HCT116 (cell line): ENCODE measurements at regions not wholly inside any gene's neighbourhood (a gene's known extent, or its start where the extent isn't known, plus 50 kb on each side); places are given as distances from the start of the nearest gene placed in this dataset.

Experiments used
- ATAC-seq: fragments of 200-7000 bp; cut with Tn5 transposase; 2 replicates; pipeline ENCODE4 v1.9.1; 2020; ENCODE audit warnings: mild to moderate bottlenecking, moderate library complexity
- BruUV-seq: library from RNA; stranded (reverse); fragments of 400-500 nt; replicated peaks from 2 replicates; lab custom pipeline; 2021; lab: Mats Ljungman, UMichigan
- CTCF ChIA-PET: fragments of 300-600 bp; sonication (Branson Sonifier 250); formaldehyde crosslinking; loops from one replicate; lab custom pipeline; 2021; ENCODE audit warnings: antibody characterized with exemption; lab: Charles Lee
- POLR2A ChIA-PET: fragments of 300-600, 350-600 bp; sonication (Branson Sonifier 250); formaldehyde crosslinking; loops from one replicate; lab custom pipeline; 2021; ENCODE audit warnings: antibody characterized with exemption; lab: Charles Lee
- RAD21 ChIA-PET, 2 experiments: fragments of 300-600 bp; sonication (Branson Sonifier 250); formaldehyde crosslinking; loops; one replicate each; lab custom pipeline; 2023; ENCODE audit warnings: low total read pairs in 2 of 2; ENCODE audit not compliant: uncharacterized antibody in 2 of 2, unreplicated experiment in 2 of 2, low non-redundant PET in 1 of 2; lab: Charles Lee
- DNase-seq: peaks from one replicate; pipeline ENCODE4 v3.0.0-alpha.2; 2010; ENCODE audit warnings: low read depth, low spot score
- H2AFZ ChIP-seq: fragments of 200-600 bp; shearing (Covaris generic), sonication (generic); 2 replicates; pipeline ENCODE4 v1.6.1; 2017; ENCODE audit warnings: low read depth, mixed run types, mixed read lengths, antibody characterized with exemption, low read length; ENCODE audit not compliant: poor library complexity, severe bottlenecking
- H3K27ac ChIP-seq: 2 replicates; pipeline ENCODE4 v1.5.1; 2012; ENCODE audit warnings: low read depth, low read length
- H3K27me3 ChIP-seq: fragments of 200-600 bp; sonication (generic); 2 replicates; pipeline ENCODE4 v1.6.1; 2016; ENCODE audit warnings: mixed run types, low read length, mixed read lengths; ENCODE audit not compliant: insufficient read depth
- H3K36me3 ChIP-seq, 2 experiments: fragments of 200-500 bp in 1 of 2; fragments of 200-600 bp in 1 of 2; sonication (Bioruptor generic) in 1 of 2; sonication (generic) in 1 of 2; 2 replicates each; pipeline versions ENCODE4 v1.5.1 to v1.6.1; 2014 to 2016; ENCODE audit warnings: low read length in 2 of 2, inconsistent platforms in 1 of 2, mixed read lengths in 1 of 2, mixed run types in 1 of 2; ENCODE audit not compliant: insufficient read depth in 2 of 2, control insufficient read depth in 1 of 2
- H3K4me1 ChIP-seq, 2 experiments: fragments of 200-600 bp in 1 of 2; sonication (generic) in 1 of 2; 2 replicates each; pipeline versions ENCODE4 v1.5.1 to v1.6.1; 2012 to 2017; ENCODE audit warnings: low read length in 2 of 2, inconsistent platforms in 1 of 2, mild to moderate bottlenecking in 1 of 2, mixed read lengths in 1 of 2, mixed run types in 1 of 2, moderate library complexity in 1 of 2; ENCODE audit not compliant: insufficient read depth in 2 of 2, control insufficient read depth in 1 of 2
- H3K4me2 ChIP-seq: fragments of 200-600 bp; sonication (generic); 2 replicates; pipeline ENCODE4 v1.6.1; 2017; ENCODE audit warnings: mixed run types, low read length, mixed read lengths
- H3K4me3 ChIP-seq, 2 experiments: fragments of 200-600 bp in 1 of 2; sonication (generic) in 1 of 2; replicated peaks in 1 of 2; 2 replicates each; pipeline ENCODE4 v1.5.1; 2011 to 2016; ENCODE audit warnings: low read length in 2 of 2, control low read depth in 1 of 2, low read depth in 1 of 2, mild to moderate bottlenecking in 1 of 2, mixed read lengths in 1 of 2, mixed run types in 1 of 2
- H3K79me2 ChIP-seq: fragments of 200-600 bp; sonication (generic); 2 replicates; pipeline ENCODE4 v1.6.1; 2017; ENCODE audit warnings: mild to moderate bottlenecking, mixed run types, low read length, moderate library complexity, mixed read lengths; ENCODE audit not compliant: insufficient read depth
- H3K9ac ChIP-seq: fragments of 200-600 bp; sonication (generic); 2 replicates; pipeline ENCODE4 v1.6.1; 2016; ENCODE audit warnings: low read length, mixed read lengths
- H3K9me2 ChIP-seq: fragments of 200-600 bp; sonication (generic), shearing (Covaris generic); 2 replicates; pipeline ENCODE4 v1.6.1; 2017; ENCODE audit warnings: mixed run types, mild to moderate bottlenecking, moderate library complexity; ENCODE audit not compliant: insufficient read depth
- H3K9me3 ChIP-seq, 2 experiments: fragments of 200-500 bp in 1 of 2; fragments of 200-600 bp in 1 of 2; sonication (Bioruptor generic) in 1 of 2; sonication (generic) in 1 of 2; 2 replicates each; pipeline ENCODE4 v1.6.1; 2014 to 2017; ENCODE audit warnings: low read length in 2 of 2, mixed read lengths in 2 of 2, inconsistent platforms in 1 of 2, low read depth in 1 of 2, mild to moderate bottlenecking in 1 of 2, mixed run types in 1 of 2, moderate library complexity in 1 of 2; ENCODE audit not compliant: control insufficient read depth in 1 of 2, insufficient read depth in 1 of 2
- H4K20me1 ChIP-seq: fragments of 200-600 bp; sonication (generic), shearing (Covaris generic); 2 replicates; pipeline ENCODE4 v1.6.1; 2017; ENCODE audit warnings: mixed run types, mild to moderate bottlenecking, moderate library complexity; ENCODE audit not compliant: insufficient read depth
- ATF3 ChIP-seq: IDR thresholded peaks from 2 replicates; pipeline ENCODE4 v1.6.1; 2012
- CBX3 ChIP-seq: IDR thresholded peaks from 2 replicates; pipeline ENCODE4 v1.6.1; 2012; ENCODE audit warnings: low read depth
- CEBPB ChIP-seq: IDR thresholded peaks from 2 replicates; pipeline ENCODE4 v1.6.1; 2012; ENCODE audit warnings: low read depth
- CTCF ChIP-seq, 3 experiments: fragments of 200-600 bp in 1 of 3; sonication (generic) in 1 of 3; IDR thresholded peaks in 2 of 3; conservative IDR thresholded peaks in 1 of 3; 2 replicates each; pipeline ENCODE4 v1.5.1; 2012 to 2017; ENCODE audit warnings: low read depth in 2 of 3, low read length in 2 of 3, antibody characterized with exemption in 1 of 3, borderline replicate concordance in 1 of 3, control low read depth in 1 of 3, mild to moderate bottlenecking in 1 of 3, mixed read lengths in 1 of 3, mixed run types in 1 of 3, moderate library complexity in 1 of 3; ENCODE audit not compliant: insufficient read depth in 1 of 3
- ELF1 ChIP-seq: IDR thresholded peaks from 2 replicates; pipeline ENCODE4 v1.6.1; 2012; ENCODE audit warnings: low read depth, borderline replicate concordance
- EZH2 ChIP-seq: fragments of 200-600 bp; sonication (generic); IDR thresholded peaks from 2 replicates; pipeline ENCODE4 v1.6.1; 2017; ENCODE audit warnings: antibody characterized with exemption, mixed run types
- EZH2phosphoT487 ChIP-seq: fragments of 200-600 bp; IDR thresholded peaks from 2 replicates; pipeline ENCODE4 v1.6.1; 2018; ENCODE audit warnings: antibody characterized with exemption, borderline replicate concordance
- FOSL1 ChIP-seq: IDR thresholded peaks from 2 replicates; pipeline ENCODE4 v1.6.1; 2012; ENCODE audit warnings: low read depth
- JUND ChIP-seq: IDR thresholded peaks from 2 replicates; pipeline ENCODE4 v1.6.1; 2012
- MAX ChIP-seq: IDR thresholded peaks from 2 replicates; pipeline ENCODE4 v1.6.1; 2012
- POLR2A ChIP-seq: IDR thresholded peaks from 2 replicates; pipeline ENCODE4 v1.7.0; 2011; ENCODE audit warnings: borderline replicate concordance; ENCODE audit not compliant: insufficient read depth, insufficient read length; ENCODE audit errors: extremely low read depth
- POLR2AphosphoS5 ChIP-seq: IDR thresholded peaks from 2 replicates; pipeline ENCODE4 v1.6.1; 2011; ENCODE audit warnings: mild to moderate bottlenecking, low read depth, low read length, moderate library complexity
- SIN3A ChIP-seq: IDR thresholded peaks from 2 replicates; pipeline ENCODE4 v1.6.1; 2012; ENCODE audit warnings: low read depth
- SP1 ChIP-seq: IDR thresholded peaks from 2 replicates; pipeline ENCODE4 v1.6.1; 2012; ENCODE audit warnings: low read depth
- SRF ChIP-seq: IDR thresholded peaks from 2 replicates; pipeline ENCODE4 v1.6.1; 2012; ENCODE audit warnings: low read depth
- TCF7L2 ChIP-seq: IDR thresholded peaks from 2 replicates; pipeline ENCODE4 v1.7.0; 2011; ENCODE audit warnings: borderline replicate concordance, inconsistent platforms; ENCODE audit not compliant: insufficient read depth, insufficient read length; ENCODE audit errors: extremely low read depth
- YY1 ChIP-seq: IDR thresholded peaks from 2 replicates; pipeline ENCODE4 v1.6.1; 2011; ENCODE audit warnings: low read length, low read depth, moderate library complexity, mild to moderate bottlenecking; ENCODE audit not compliant: insufficient replicate concordance; ENCODE audit errors: extremely low read depth
- ZBTB33 ChIP-seq: IDR thresholded peaks from 2 replicates; pipeline ENCODE4 v1.6.1; 2011; ENCODE audit warnings: mild to moderate bottlenecking, low read length, moderate library complexity; ENCODE audit not compliant: insufficient replicate concordance; ENCODE audit errors: extremely low read depth
- ZFX ChIP-seq: fragments of 450-650 bp; IDR thresholded peaks from 2 replicates; pipeline ENCODE4 v1.6.1; 2017
- ZNF274 ChIP-seq: fragments of 200-500 bp; sonication (Bioruptor generic); IDR thresholded peaks from 2 replicates; pipeline ENCODE4 v1.6.1; 2014; ENCODE audit warnings: mild to moderate bottlenecking, low read depth, low read length, inconsistent platforms
- intact Hi-C: fragments of 100-400 bp; cut with micrococcal nuclease; formaldehyde crosslinking; loops from 2 replicates; pipeline ENCODE4 v1.10.0; 2022

GRCh38 chr6:6843057-6843627 lies 254.6 kb downstream of the LY86 start:
- no peaks in the 10 kb centered on the region for H3K36me3 ChIP-seq
- no peaks in the 10 kb centered on the region for H3K9me3 ChIP-seq
- no peak overlapping the region for H3K9ac ChIP-seq
- H3K9me2 ChIP-seq = no peaks in the 10 kb centered on the region
- no peaks in the 10 kb centered on the region for H4K20me1 ChIP-seq
- intact Hi-C loops = no loop called here
- POLR2A ChIA-PET = interaction anchor here (0.7 to 1.1 kb wide), 3 partner anchors 12 to 18 kb away, joined by 3 to 4 read pairs (median 3); no protein-coding TSS in a partner anchor
- no TSS peak for BruUV-seq
- H3K4me2 ChIP-seq = peak overlapping the region; percentile 37; the same call in 1 of the 2 replicates
- no peak overlapping the region for H3K27ac ChIP-seq
- H2AFZ ChIP-seq = peak overlapping the region; percentile 74
- no peak overlapping the region for H3K4me3 ChIP-seq
- H3K79me2 ChIP-seq = no peaks in the 10 kb centered on the region
- CTCF ChIA-PET = interaction anchor here (0.9 to 1.0 kb wide), 3 partner anchors 9 to 104 kb away, joined by 3 read pairs; no protein-coding TSS in a partner anchor
- H3K27me3 ChIP-seq = no peaks in the 10 kb centered on the region
- RAD21 ChIA-PET = no interaction called here
- DNase-seq = no peak
- peaks cover 8 to 35% of the 10 kb centered on the region in 2 experiments for H3K4me1 ChIP-seq
- peak; percentile 71 for ATAC-seq
- TF ChIP-seq ZNF274 (no peak), CEBPB (peak; percentile 16; the same call in 1 of the 2 replicates), JUND (peak; percentile 54; the same call in 1 of the 2 replicates), MAX (no peak), CBX3 (peak; percentile 61), CTCF (IDR thresholded peaks at IDR 0.05 in 2 of 3, conservative IDR thresholded peaks at IDR 0.05 in 1 of 3; ENCODE audit: borderline replicate concordance in 1 of 3, insufficient read depth in 1 of 3, low read depth in 2 of 3, low read length in 2 of 3) (0 out of 6 replicates have a peak, but pooled peaks of 1 of the 3 experiments have one; percentile 5), ZBTB33 (no peak), ATF3 (no peak), EZH2phosphoT487 (no peak), YY1 (no peak), POLR2A (no peak), ZFX (no peak), SIN3A (no peak), SRF (no peak), SP1 (no peak), TCF7L2 (no peak), EZH2 (no peak), ELF1 (no peak), FOSL1 (0 out of 2 replicates have a peak, but pooled peaks have one; percentile 44), POLR2AphosphoS5 (no peak)
